ENCODE measurements at regions not wholly inside any gene's neighbourhood (a gene's known extent, or its start where the extent isn't known, plus 50 kb on each side); places are given as distances from the start of the nearest gene placed in this dataset.

- TF ChIP-seq, protein P1, sequence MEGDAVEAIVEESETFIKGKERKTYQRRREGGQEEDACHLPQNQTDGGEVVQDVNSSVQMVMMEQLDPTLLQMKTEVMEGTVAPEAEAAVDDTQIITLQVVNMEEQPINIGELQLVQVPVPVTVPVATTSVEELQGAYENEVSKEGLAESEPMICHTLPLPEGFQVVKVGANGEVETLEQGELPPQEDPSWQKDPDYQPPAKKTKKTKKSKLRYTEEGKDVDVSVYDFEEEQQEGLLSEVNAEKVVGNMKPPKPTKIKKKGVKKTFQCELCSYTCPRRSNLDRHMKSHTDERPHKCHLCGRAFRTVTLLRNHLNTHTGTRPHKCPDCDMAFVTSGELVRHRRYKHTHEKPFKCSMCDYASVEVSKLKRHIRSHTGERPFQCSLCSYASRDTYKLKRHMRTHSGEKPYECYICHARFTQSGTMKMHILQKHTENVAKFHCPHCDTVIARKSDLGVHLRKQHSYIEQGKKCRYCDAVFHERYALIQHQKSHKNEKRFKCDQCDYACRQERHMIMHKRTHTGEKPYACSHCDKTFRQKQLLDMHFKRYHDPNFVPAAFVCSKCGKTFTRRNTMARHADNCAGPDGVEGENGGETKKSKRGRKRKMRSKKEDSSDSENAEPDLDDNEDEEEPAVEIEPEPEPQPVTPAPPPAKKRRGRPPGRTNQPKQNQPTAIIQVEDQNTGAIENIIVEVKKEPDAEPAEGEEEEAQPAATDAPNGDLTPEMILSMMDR (IDR thresholded peaks at IDR 0.05): no peak
- no peak for TF ChIP-seq POLR2A (IDR thresholded peaks at IDR 0.05)
These were observed 1018.3 kb upstream of the AMELY start for GRCh38 chrY:7929866-7930265.

Measured in esophagus squamous epithelium (tissue), 4 donors.